ENCODE measurements at regions not wholly inside any gene's neighbourhood (a gene's known extent, or its start where the extent isn't known, plus 50 kb on each side); places are given as distances from the start of the nearest gene placed in this dataset.

DNA sequence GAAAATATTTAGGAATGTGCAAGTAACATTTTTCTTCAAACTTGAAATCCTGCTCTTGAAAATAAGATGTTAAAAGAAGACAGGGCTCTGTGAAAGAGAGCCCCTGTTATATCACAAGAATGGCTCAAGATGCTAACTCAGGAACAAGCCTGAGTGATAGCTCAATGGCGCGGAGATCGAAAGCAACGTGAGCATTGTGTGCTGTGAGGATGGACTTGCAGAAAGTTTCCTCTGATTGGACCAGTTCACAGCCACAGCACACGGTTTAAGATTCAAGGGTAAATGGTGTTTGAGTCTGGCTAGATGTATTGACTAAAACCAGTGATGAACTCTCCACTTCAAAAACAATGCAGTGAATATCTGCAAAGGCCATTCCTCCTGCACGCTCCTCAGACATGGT is 2387.0 kb downstream of the MAT2B start:
- Mint-ChIP-seq H3K9me3 (peaks cover 0 to 38% (median 7%) of the 10 kb centered on the region in 11 donors), H3K4me1 (no peaks in the 10 kb centered on the region), H3K36me3 (no peaks in the 10 kb centered on the region), H3K27me3 (no peaks in the 10 kb centered on the region), H3K4me3 (no peak overlapping the region), H3K27ac (no peak overlapping the region)
- Histone ChIP-seq H3K36me3 (ENCODE audit: control insufficient read depth in 2 of 3, insufficient read depth in 3 of 3, low read length in 3 of 3) (no peaks in the 10 kb centered on the region), H3K4me1 (ENCODE audit: control insufficient read depth in 2 of 2, insufficient read depth in 2 of 2, low read length in 2 of 2) (no peaks in the 10 kb centered on the region), H3K27me3 (ENCODE audit: control insufficient read depth in 2 of 2, insufficient read depth in 2 of 2, low read length in 2 of 2) (no peaks in the 10 kb centered on the region), H3K9me3 (ENCODE audit: control insufficient read depth in 2 of 3, low read length in 3 of 3) (no peaks in the 10 kb centered on the region), H3K4me3 (ENCODE audit: low read length) (no peak overlapping the region), H3K27ac (ENCODE audit: low read depth, low read length) (no peak overlapping the region)
- ChIA-PET CTCF (no interaction called here), POLR2A (no interaction called here)
- intact Hi-C loops (cut with micrococcal nuclease), result no loop called here
- ATAC-seq, result no peak
- no peak for DNase-seq

- no peak overlapping the region for H3K4me3 Mint-ChIP-seq
- ChIA-PET POLR2A (no interaction called here), CTCF (no interaction called here)
- peaks cover 1 to 37% (median 7%) of the 10 kb centered on the region in 11 donors for H3K9me3 Mint-ChIP-seq
- H3K4me1 Mint-ChIP-seq, result no peaks in the 10 kb centered on the region
- no peak overlapping the region for H3K27ac ChIP-seq (ENCODE audit: low read depth, low read length)
- no peaks in the 10 kb centered on the region for H3K9me3 ChIP-seq (ENCODE audit: control insufficient read depth in 2 of 3, low read length in 3 of 3)
- no peak for DNase-seq
- no peak overlapping the region for H3K4me3 ChIP-seq (ENCODE audit: low read length)
- no peaks in the 10 kb centered on the region for H3K4me1 ChIP-seq (ENCODE audit: control insufficient read depth in 2 of 2, insufficient read depth in 2 of 2, low read length in 2 of 2)
- ATAC-seq, result no peak
- no peak overlapping the region for H3K27ac Mint-ChIP-seq
- H3K27me3 ChIP-seq (ENCODE audit: control insufficient read depth in 2 of 2, insufficient read depth in 2 of 2, low read length in 2 of 2), result no peaks in the 10 kb centered on the region
- H3K36me3 Mint-ChIP-seq, result no peaks in the 10 kb centered on the region
- intact Hi-C loops (cut with micrococcal nuclease), result no loop called here
- H3K27me3 Mint-ChIP-seq, result no peaks in the 10 kb centered on the region
- H3K36me3 ChIP-seq (ENCODE audit: control insufficient read depth in 2 of 3, insufficient read depth in 3 of 3, low read length in 3 of 3), result no peaks in the 10 kb centered on the region
Measured at GRCh38 chr5:165894916-165895315, 2389.5 kb downstream of the MAT2B start.

- Histone ChIP-seq H3K27me3 (ENCODE audit: control insufficient read depth in 2 of 2, insufficient read depth in 2 of 2, low read length in 2 of 2) (no peaks in the 10 kb centered on the region), H3K36me3 (ENCODE audit: control insufficient read depth in 2 of 3, insufficient read depth in 3 of 3, low read length in 3 of 3) (no peaks in the 10 kb centered on the region), H3K9me3 (ENCODE audit: control insufficient read depth in 2 of 3, low read length in 3 of 3) (no peaks in the 10 kb centered on the region), H3K4me3 (ENCODE audit: low read length) (no peak overlapping the region), H3K4me1 (ENCODE audit: control insufficient read depth in 2 of 2, insufficient read depth in 2 of 2, low read length in 2 of 2) (no peaks in the 10 kb centered on the region), H3K27ac (ENCODE audit: low read depth, low read length) (no peak overlapping the region)
- Mint-ChIP-seq H3K4me3 (no peak overlapping the region), H3K27ac (no peak overlapping the region), H3K36me3 (no peaks in the 10 kb centered on the region), H3K27me3 (no peaks in the 10 kb centered on the region), H3K9me3 (peaks cover 0 to 40% (median 7%) of the 10 kb centered on the region in 11 donors), H3K4me1 (no peaks in the 10 kb centered on the region)
- ChIA-PET POLR2A (no interaction called here), CTCF (no interaction called here)
- intact Hi-C loops (cut with micrococcal nuclease), result no loop called here
- DNase-seq, result no peak
- no peak for ATAC-seq
Measured at GRCh38 chr5:165903835-165904234, 2387.6 kb upstream of the WWC1 start.

DNA sequence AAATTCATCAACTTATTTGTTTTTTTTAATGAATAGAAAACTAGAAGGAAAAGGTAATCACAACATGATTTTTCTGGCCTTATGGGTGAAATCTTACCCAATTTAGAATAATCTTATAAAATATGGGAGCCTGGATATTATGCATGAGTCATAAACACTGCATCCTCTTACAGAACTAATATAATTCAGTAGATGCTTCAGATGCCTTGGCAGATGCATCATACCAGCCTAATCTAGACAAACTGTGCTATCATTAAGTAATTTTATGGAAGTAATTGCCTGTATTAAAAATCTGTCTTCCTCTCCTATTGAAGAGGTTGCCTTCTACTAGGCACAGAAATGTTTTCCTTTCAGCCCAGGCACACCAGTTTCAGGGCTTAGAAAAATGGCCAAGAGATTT is 2384.6 kb upstream of the WWC1 start:
- no peaks in the 10 kb centered on the region for H3K4me1 Mint-ChIP-seq
- no peaks in the 10 kb centered on the region for H3K27me3 Mint-ChIP-seq
- ChIA-PET CTCF (no interaction called here), POLR2A (no interaction called here)
- no peaks in the 10 kb centered on the region for H3K27me3 ChIP-seq (ENCODE audit: control insufficient read depth in 2 of 2, insufficient read depth in 2 of 2, low read length in 2 of 2)
- no peaks in the 10 kb centered on the region for H3K36me3 ChIP-seq (ENCODE audit: control insufficient read depth in 2 of 3, insufficient read depth in 3 of 3, low read length in 3 of 3)
- DNase-seq (no peak), ATAC-seq (no peak)
- H3K27ac Mint-ChIP-seq, result no peak overlapping the region
- no peak overlapping the region for H3K4me3 Mint-ChIP-seq
- no peak overlapping the region for H3K27ac ChIP-seq (ENCODE audit: low read depth, low read length)
- intact Hi-C loops (cut with micrococcal nuclease), result no loop called here
- H3K36me3 Mint-ChIP-seq, result no peaks in the 10 kb centered on the region
- H3K4me1 ChIP-seq (ENCODE audit: control insufficient read depth in 2 of 2, insufficient read depth in 2 of 2, low read length in 2 of 2), result no peaks in the 10 kb centered on the region
- no peak overlapping the region for H3K4me3 ChIP-seq (ENCODE audit: low read length)
- H3K9me3 ChIP-seq (ENCODE audit: control insufficient read depth in 2 of 3, low read length in 3 of 3), result peaks cover 0 to 3% (median 0%) of the 10 kb centered on the region in 3 experiments
- H3K9me3 Mint-ChIP-seq, result peaks cover 0 to 44% (median 8%) of the 10 kb centered on the region in 11 donors

- Mint-ChIP-seq H3K27ac (no peak overlapping the region), H3K36me3 (no peaks in the 10 kb centered on the region), H3K4me3 (no peak overlapping the region), H3K27me3 (no peaks in the 10 kb centered on the region), H3K4me1 (no peaks in the 10 kb centered on the region), H3K9me3 (peaks cover 0 to 23% (median 7%) of the 10 kb centered on the region in 11 donors)
- H3K4me3 ChIP-seq (ENCODE audit: low read length), result no peak overlapping the region
- no peaks in the 10 kb centered on the region for H3K36me3 ChIP-seq (ENCODE audit: control insufficient read depth in 2 of 3, insufficient read depth in 3 of 3, low read length in 3 of 3)
- ATAC-seq (no peak), DNase-seq (no peak)
- POLR2A ChIA-PET, result no interaction called here
- H3K27me3 ChIP-seq (ENCODE audit: control insufficient read depth in 2 of 2, insufficient read depth in 2 of 2, low read length in 2 of 2), result no peaks in the 10 kb centered on the region
- CTCF ChIA-PET, result no interaction called here
- peaks cover 0 to 3% (median 0%) of the 10 kb centered on the region in 3 experiments for H3K9me3 ChIP-seq (ENCODE audit: control insufficient read depth in 2 of 3, low read length in 3 of 3)
- no peak overlapping the region for H3K27ac ChIP-seq (ENCODE audit: low read depth, low read length)
- intact Hi-C loops (cut with micrococcal nuclease), result no loop called here
- no peaks in the 10 kb centered on the region for H3K4me1 ChIP-seq (ENCODE audit: control insufficient read depth in 2 of 2, insufficient read depth in 2 of 2, low read length in 2 of 2)
Measured at GRCh38 chr5:165913059-165913458, 2378.4 kb upstream of the WWC1 start.

DNA sequence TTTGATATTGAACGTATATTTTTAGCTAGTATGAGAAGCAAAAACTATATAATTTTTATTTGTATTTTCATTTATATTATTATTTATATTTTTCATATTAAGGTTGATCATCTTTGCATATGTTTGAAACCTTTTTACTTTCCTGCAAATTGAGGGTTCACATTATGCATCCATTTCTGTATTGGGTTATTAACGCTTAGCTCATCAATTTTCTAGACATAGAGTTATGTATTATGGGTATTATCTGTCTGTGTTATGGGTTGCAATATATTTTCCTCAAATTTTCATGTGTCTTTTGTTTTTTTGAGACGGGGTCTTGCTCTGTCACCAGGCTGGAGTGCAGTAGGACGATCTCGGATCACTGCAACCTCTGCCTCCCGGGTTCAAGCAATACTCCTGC is 2377.0 kb upstream of the WWC1 start:
- no peaks in the 10 kb centered on the region for H3K36me3 ChIP-seq (ENCODE audit: control insufficient read depth in 2 of 3, insufficient read depth in 3 of 3, low read length in 3 of 3)
- no peaks in the 10 kb centered on the region for H3K27me3 ChIP-seq (ENCODE audit: control insufficient read depth in 2 of 2, insufficient read depth in 2 of 2, low read length in 2 of 2)
- ChIA-PET POLR2A (no interaction called here), CTCF (no interaction called here)
- no peak overlapping the region for H3K27ac Mint-ChIP-seq
- H3K4me1 Mint-ChIP-seq, result no peaks in the 10 kb centered on the region
- no peaks in the 10 kb centered on the region for H3K27me3 Mint-ChIP-seq
- H3K9me3 ChIP-seq (ENCODE audit: control insufficient read depth in 2 of 3, low read length in 3 of 3), result no peaks in the 10 kb centered on the region
- no peak overlapping the region for H3K27ac ChIP-seq (ENCODE audit: low read depth, low read length)
- ATAC-seq (no peak), DNase-seq (no peak)
- H3K4me1 ChIP-seq (ENCODE audit: control insufficient read depth in 2 of 2, insufficient read depth in 2 of 2, low read length in 2 of 2), result no peaks in the 10 kb centered on the region
- H3K9me3 Mint-ChIP-seq, result peaks cover 0 to 22% (median 7%) of the 10 kb centered on the region in 11 donors
- no peaks in the 10 kb centered on the region for H3K36me3 Mint-ChIP-seq
- H3K4me3 Mint-ChIP-seq, result no peak overlapping the region
- no peak overlapping the region for H3K4me3 ChIP-seq (ENCODE audit: low read length)
- intact Hi-C loops (cut with micrococcal nuclease), result no loop called here

GRCh38 chr5:165919196-165919595 is 2372.2 kb upstream of the WWC1 start:
- ChIA-PET CTCF (no interaction called here), POLR2A (no interaction called here)
- Histone ChIP-seq H3K4me3 (ENCODE audit: low read length) (no peak overlapping the region), H3K27me3 (ENCODE audit: control insufficient read depth in 2 of 2, insufficient read depth in 2 of 2, low read length in 2 of 2) (no peaks in the 10 kb centered on the region), H3K36me3 (ENCODE audit: control insufficient read depth in 2 of 3, insufficient read depth in 3 of 3, low read length in 3 of 3) (no peaks in the 10 kb centered on the region), H3K4me1 (ENCODE audit: control insufficient read depth in 2 of 2, insufficient read depth in 2 of 2, low read length in 2 of 2) (no peaks in the 10 kb centered on the region), H3K27ac (ENCODE audit: low read depth, low read length) (no peak overlapping the region), H3K9me3 (ENCODE audit: control insufficient read depth in 2 of 3, low read length in 3 of 3) (no peaks in the 10 kb centered on the region)
- no peak for ATAC-seq
- no peak overlapping the region for H3K27ac Mint-ChIP-seq
- DNase-seq, result no peak
- intact Hi-C loops (cut with micrococcal nuclease), result no loop called here
- no peaks in the 10 kb centered on the region for H3K36me3 Mint-ChIP-seq
- no peaks in the 10 kb centered on the region for H3K4me1 Mint-ChIP-seq
- no peak overlapping the region for H3K4me3 Mint-ChIP-seq
- H3K9me3 Mint-ChIP-seq, result peaks cover 0 to 15% (median 5%) of the 10 kb centered on the region in 11 donors
- no peaks in the 10 kb centered on the region for H3K27me3 Mint-ChIP-seq

Measured in naive thymus-derived CD4-positive, alpha-beta T cell (primary cell).